ENCODE measurements at regions not wholly inside any gene's neighbourhood (a gene's known extent, or its start where the extent isn't known, plus 50 kb on each side); places are given as distances from the start of the nearest gene placed in this dataset.
A peak's percentile ranks its signal among the peaks of the same experiment; 100 is the strongest.
"Not testable (repeated sequence)": the region's sequence is repeated elsewhere in the genome, so short reads cannot be mapped to it uniquely, and the experiment has no call there.

- DNase-seq (ENCODE audit: low spot score), result peak; percentile 12
Observed at GRCh38 chr9:32004431-32005076, 379.9 kb upstream of the ACO1 start.

DNA sequence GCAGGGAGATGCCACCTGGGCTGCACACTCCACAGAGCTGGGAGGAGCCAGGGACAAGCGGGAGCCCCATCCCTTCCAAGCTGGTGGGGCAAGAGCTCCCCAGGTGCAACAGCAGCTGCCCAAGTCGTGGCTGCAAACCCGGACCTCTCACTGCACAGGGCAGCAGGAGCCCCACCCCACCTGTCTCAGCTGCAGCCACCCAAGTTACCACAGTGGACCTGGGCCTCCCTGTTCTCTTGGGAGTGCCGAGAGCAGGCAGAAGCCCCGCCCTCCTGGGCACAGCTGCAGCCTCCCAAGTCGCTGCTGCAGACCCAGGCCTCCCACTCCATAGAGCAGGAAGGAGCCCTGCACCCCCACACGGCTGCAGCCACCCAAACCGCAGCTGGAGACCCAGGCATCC, 374.1 kb upstream of the ACO1 start:
- no peak for DNase-seq (ENCODE audit: low spot score)

DNA sequence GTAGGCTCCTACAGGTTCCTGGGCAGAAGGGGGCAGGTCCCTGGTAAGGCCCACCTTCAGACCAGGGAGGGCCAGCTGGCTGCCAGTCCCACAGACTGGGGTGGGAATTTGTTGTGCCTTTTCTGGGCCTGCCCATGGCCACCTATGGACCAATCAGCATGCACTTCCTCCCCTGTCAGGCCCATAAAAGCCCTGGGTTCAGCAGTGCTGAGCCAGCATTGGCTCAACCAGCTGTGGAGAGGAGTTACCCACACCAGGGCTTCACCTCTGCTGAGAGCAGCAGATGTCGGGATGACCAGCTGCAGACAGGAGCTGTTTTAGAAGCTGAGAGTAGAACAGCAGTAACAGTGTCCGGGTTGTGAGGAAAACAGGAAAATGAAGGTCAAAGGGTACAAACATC, 373.4 kb upstream of the ACO1 start:
- DNase-seq (ENCODE audit: low spot score), result no peak

- no peak for DNase-seq (ENCODE audit: low spot score)
Observed at GRCh38 chr9:32015795-32016194, 368.6 kb upstream of the ACO1 start.

DNA sequence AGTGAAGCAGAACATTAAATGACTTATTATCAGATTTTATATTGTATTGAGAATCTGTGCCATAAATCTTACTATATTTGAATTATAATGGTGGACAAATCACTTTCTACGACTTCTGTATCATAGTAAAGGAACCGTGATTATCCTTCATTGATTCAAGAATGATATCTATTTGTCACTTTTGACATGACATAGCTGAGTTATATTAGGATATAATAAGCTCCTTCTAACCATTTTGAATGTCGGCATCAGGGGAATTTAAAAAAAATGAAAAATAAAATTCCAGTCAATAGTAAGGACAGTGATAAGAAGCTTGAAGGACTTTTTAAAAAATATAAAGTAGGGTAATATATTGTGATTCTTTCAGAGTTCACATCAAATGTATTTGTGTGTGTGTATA, 338.9 kb upstream of the ACO1 start:
- no peak for DNase-seq (ENCODE audit: low spot score)

DNA sequence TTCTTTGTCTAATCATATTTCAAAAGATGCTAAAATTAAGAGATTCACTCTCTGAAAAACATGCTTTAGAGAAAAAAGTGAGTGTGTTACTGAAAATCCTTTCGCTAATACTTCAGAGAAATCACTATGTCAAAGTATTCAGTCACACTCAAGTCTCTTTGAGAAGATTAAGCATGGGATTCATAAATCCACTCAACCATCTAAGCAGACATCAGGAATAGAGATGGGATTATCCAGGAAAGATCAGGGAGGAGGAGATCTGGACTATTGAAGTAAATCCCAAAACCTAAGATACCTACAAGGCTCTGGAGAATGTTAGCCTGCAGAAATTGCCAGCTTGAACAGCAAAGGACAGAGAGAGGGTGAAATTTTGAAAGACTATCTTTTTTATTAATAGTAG, 317.2 kb upstream of the ACO1 start:
- DNase-seq (ENCODE audit: low spot score), result no peak

DNA sequence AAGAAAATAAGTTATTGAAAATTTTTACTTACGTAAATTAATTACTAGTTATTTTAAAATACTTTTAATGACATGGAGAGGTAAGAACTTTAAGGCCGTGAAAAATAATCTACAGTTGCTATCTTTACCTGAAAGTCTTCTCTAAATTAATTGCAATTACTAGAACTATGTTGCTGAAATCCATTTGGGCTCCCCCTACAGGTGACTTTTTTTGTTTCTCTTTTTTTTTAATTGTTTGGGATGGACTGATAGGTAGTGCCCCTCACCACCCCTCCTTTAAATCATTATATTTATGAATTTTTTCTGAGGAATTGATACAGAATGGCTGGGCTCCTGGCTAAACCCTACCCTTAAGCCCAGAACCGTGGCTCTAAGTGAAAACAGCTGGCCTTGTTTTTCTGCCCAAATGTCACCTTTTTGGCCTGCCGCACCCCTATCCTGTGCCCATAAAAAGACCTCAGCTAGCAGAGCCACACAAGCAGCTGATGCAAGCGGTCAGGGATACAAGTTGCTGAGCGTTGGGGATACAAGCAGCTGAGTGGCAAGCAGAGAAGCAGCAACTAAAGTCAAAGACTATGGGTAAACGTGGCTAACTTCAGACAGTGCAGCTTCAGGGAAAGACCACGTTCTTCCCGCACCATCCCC, 315.2 kb upstream of the ACO1 start:
- no peak for DNase-seq (ENCODE audit: low spot score)

DNA sequence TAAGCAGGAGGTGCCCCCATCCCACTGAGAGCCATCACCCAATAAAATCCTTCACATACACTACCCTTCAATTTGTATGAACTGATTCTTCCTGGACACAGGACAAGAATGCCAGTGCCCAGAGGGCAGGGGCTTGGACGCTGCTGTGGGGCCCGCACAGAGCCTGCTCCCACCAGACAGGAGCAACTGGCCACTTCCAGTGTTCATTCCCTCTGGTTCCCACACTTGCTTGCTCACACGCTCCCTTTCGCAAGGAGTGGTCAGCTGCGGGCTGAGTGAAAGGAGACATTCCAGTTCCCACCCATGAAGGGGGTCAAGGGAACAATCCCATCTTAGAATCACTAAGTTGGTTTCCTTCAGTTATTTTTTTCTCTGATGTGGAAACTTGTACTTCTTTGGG, 314.5 kb upstream of the ACO1 start:
- no peak for DNase-seq (ENCODE audit: low spot score)

- no peak for DNase-seq (ENCODE audit: low spot score)
Observed at GRCh38 chr9:32072570-32072969, 311.9 kb upstream of the ACO1 start.

GRCh38 chr9:32092031-32092430, 292.4 kb upstream of the ACO1 start:
- no peak for DNase-seq (ENCODE audit: low spot score)

GRCh38 chr9:32117291-32117690, 267.2 kb upstream of the ACO1 start:
- no peak for DNase-seq (ENCODE audit: low spot score)

DNA sequence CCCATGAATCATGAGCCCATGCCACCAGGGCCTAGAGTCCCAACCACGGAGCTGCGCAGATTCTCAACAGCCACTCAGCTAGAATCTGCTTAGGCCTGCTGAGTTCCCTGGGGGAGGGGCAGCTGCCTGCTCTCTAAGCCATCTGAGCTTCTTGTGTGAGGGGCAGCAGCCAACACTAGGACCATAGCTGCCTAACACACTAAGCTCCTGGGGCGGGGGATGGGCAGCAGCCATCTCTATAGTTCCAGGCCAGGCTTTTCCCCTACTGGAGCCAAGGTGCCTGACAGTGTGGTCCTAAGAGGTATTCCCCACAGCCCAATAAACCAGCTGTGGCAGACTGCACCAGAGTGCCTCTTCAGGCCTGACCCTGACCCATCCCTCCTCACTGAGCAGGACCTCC, 255.9 kb upstream of the ACO1 start:
- DNase-seq (ENCODE audit: low spot score), result no peak

DNA sequence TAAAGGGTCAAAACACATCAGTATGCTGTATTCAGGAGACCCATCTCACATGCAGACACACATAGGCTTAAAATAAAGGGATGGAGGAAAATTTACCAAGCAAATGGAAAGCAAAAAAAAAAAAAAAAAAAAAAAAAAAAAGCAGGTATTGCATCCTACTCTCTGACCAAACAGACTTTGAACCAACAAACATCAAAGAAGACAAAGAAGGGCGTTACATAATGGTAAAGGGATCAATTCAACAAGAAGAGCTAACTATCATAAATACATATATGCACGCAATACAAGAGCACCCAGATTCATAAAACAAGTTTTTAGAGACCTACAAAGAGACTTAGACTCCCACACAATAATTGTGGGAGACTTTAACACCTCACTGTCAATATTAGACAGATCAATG, 253.7 kb upstream of the ACO1 start:
- DNase-seq (ENCODE audit: low spot score), result not testable (repeated sequence)

GRCh38 chr9:32136700-32137339, 247.6 kb upstream of the ACO1 start:
- peak; percentile 22 for DNase-seq (ENCODE audit: low spot score)

GRCh38 chr9:32142074-32142473, 242.4 kb upstream of the ACO1 start:
- DNase-seq (ENCODE audit: low spot score), result no peak

GRCh38 chr9:32148553-32148952, 235.9 kb upstream of the ACO1 start:
- DNase-seq (ENCODE audit: low spot score), result not testable (repeated sequence)

- DNase-seq (ENCODE audit: low spot score), result no peak
Observed at GRCh38 chr9:32161209-32161608, 223.2 kb upstream of the ACO1 start.

DNA sequence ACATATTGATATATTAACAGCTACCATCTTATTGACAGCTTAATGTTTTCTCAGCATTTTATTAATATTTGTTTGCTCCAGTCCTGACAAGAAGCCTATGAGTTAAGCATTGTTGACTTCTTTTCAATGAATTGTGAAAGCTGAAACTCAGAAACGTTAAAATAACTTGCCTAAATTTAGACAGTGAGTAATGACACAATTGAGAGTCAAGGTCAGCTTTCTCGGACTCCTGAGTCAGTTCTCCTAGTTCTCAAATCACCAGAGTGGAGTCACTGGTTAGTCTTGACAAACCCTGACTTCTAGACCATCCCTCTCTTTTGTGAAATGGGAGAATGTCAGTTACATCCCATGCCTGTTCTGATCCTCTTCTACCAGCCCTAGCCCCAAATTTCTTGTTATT, 222.7 kb upstream of the ACO1 start:
- DNase-seq (ENCODE audit: low spot score), result no peak

DNA sequence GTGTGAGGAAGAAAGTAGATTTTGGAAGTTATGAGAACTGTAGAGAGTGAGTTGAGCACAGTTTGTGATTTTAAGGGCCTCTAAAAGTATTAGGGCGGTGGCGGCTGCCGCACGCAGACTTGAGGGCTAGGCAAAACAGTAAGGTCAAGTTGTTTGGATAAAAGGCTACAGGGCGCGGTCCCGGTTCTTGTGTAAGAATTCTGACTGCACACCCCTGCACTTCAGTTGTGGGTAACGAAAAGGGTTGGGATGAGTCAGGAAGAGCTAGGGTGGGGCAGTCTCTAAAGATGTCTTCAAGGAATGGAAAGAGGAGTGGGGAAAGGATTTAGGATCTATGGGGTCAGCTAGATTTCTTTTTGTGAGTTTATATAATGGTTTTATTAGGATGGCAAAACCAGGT, 218.1 kb upstream of the ACO1 start:
- DNase-seq (ENCODE audit: low spot score), result not testable (repeated sequence)

GRCh38 chr9:32171339-32171738, 213.1 kb upstream of the ACO1 start:
- no peak for DNase-seq (ENCODE audit: low spot score)

DNA sequence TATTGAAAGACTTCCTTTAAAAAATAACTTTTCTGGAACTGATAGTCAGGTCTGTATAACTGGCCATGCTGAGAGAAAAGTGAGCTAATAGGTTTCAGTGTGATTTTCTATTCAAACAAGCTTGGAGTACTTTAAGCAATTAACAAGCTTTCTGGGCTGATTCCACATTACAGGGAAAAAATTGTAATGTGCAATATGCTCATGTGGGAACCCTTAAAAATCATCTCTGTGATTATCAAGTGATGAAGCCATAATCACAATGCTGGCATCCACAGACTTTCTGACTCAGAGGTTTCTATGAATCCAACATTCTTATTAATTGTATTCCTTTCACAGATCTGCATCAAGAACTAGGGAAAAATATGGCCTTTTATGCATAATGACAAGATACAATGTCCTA, 212.2 kb upstream of the ACO1 start:
- DNase-seq (ENCODE audit: low spot score), result no peak

DNA sequence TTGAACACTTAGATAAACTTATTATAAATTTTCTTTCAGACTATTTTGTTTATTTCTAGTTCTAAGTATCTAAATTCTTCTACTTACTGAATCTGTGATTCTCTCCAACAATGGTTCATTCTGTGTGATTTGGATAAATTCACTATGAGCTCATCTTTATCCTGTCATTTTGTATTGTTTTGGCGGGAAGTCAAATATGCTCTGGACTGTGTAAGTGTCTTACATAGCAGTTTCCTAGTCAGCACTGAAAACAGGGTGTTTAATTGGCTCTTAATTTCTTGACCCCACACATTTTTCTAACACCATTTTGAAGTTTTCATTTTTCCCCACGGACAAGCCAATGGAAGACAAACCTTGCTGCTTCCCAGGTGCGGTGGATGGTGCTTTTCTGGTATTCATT, 207.0 kb upstream of the ACO1 start:
- no peak for DNase-seq (ENCODE audit: low spot score)

- DNase-seq (ENCODE audit: low spot score), result no peak
Observed at GRCh38 chr9:32180597-32180996, 203.8 kb upstream of the ACO1 start.

DNA sequence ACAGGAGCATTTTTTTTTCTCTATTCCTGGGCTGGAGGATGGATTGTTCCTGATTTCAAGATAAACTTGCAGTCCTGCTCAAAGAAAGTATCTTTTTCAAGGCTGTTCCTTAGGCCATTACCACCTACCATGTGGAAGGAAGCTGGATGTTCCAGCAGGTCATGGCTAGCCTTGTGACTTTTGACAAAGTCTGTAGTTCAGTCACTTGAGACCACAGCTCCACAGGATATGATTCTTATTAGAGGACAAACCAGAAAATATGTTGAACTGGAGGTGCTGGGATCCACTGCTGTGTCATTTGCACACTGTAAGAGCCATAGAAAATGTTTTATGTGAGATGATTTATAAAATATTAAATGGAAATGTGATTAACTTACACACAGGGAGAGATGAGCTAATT, 184.2 kb upstream of the ACO1 start:
- no peak for DNase-seq (ENCODE audit: low spot score)

All from HuH-7.5 (cell line).